H1 (cell line): ENCODE measurements at regions not wholly inside any gene's neighbourhood (a gene's known extent, or its start where the extent isn't known, plus 50 kb on each side); places are given as distances from the start of the nearest gene placed in this dataset.

Source experiments
- BACH1 ChIP-seq: IDR thresholded peaks from 2 replicates; pipeline ENCODE4 v1.6.1; 2012; ENCODE audit warnings: low read length, improper control_type of control experiment
- CHD2 ChIP-seq: IDR thresholded peaks from 2 replicates; pipeline ENCODE4 v1.6.1; 2012; ENCODE audit warnings: low read length, improper control_type of control experiment
- GABPA ChIP-seq: IDR thresholded peaks from 2 replicates; pipeline ENCODE4 v1.6.1; 2011; ENCODE audit warnings: mild to moderate bottlenecking, low read length, moderate library complexity, borderline replicate concordance; ENCODE audit not compliant: insufficient read depth
- NRF1 ChIP-seq: IDR thresholded peaks from 2 replicates; pipeline ENCODE4 v1.6.1; 2011; ENCODE audit warnings: mild to moderate bottlenecking, low read depth, low read length, improper control_type of control experiment
- SP4 ChIP-seq: IDR thresholded peaks from 2 replicates; pipeline ENCODE4 v1.6.1; 2012; ENCODE audit warnings: low read length, inconsistent platforms

GRCh38 chr2:237167038-237167437 is 81.3 kb downstream of the COPS8 start (continued):
- no peak for TF ChIP-seq CHD2
- TF ChIP-seq NRF1 = no peak
- TF ChIP-seq GABPA = no peak
- TF ChIP-seq BACH1 = no peak
- TF ChIP-seq SP4 = no peak
